Suppressor macrophage treated with lipopolysaccharide for 4 hours (primary cell): ENCODE measurements at regions not wholly inside any gene's neighbourhood (a gene's known extent, or its start where the extent isn't known, plus 50 kb on each side); places are given as distances from the start of the nearest gene placed in this dataset.

ENCODE experiments used
- DNase-seq: peaks from one replicate; pipeline ENCODE4 v3.0.0-alpha.2; 2020

GRCh38 chr3:72120806-72121778 is 336.1 kb upstream of the PROK2 start:
- DNase-seq: peak; percentile 40

GRCh38 chr3:72120039-72120438 is 335.1 kb upstream of the PROK2 start:
- no peak for DNase-seq

- no peak for DNase-seq
Observed at GRCh38 chr3:72118628-72119027, 333.7 kb upstream of the PROK2 start.

- no peak for DNase-seq
Observed at GRCh38 chr3:72116226-72116625, 331.3 kb upstream of the PROK2 start.

GRCh38 chr3:72115307-72115706 is 330.4 kb upstream of the PROK2 start:
- DNase-seq: no peak

GRCh38 chr3:72114773-72115172 is 329.8 kb upstream of the PROK2 start:
- DNase-seq: no peak

- DNase-seq: no peak
Observed at GRCh38 chr3:72113964-72114363, 329.0 kb upstream of the PROK2 start.

GRCh38 chr3:72113564-72113963 is 328.6 kb upstream of the PROK2 start:
- DNase-seq: no peak

GRCh38 chr3:72112435-72112834 is 327.5 kb upstream of the PROK2 start:
- DNase-seq: no peak

GRCh38 chr3:72111265-72112205 is 326.6 kb upstream of the PROK2 start:
- no peak for DNase-seq

GRCh38 chr3:72109327-72110259 is 324.6 kb upstream of the PROK2 start:
- DNase-seq: peak; percentile 45

GRCh38 chr3:72105306-72105705 is 320.4 kb upstream of the PROK2 start:
- no peak for DNase-seq

- DNase-seq: peak; percentile 87
Observed at GRCh38 chr3:72102112-72102616, 317.2 kb upstream of the PROK2 start.

GRCh38 chr3:72101494-72101893 is 316.5 kb upstream of the PROK2 start:
- DNase-seq: no peak

GRCh38 chr3:72100601-72101187 is 315.7 kb upstream of the PROK2 start:
- peak; percentile 97 for DNase-seq

- peak; percentile 60 for DNase-seq
Observed at GRCh38 chr3:72100080-72100511, 315.1 kb upstream of the PROK2 start.

- DNase-seq: no peak
Observed at GRCh38 chr3:72099326-72100079, 314.6 kb upstream of the PROK2 start.

GRCh38 chr3:72097053-72097452 is 312.1 kb upstream of the PROK2 start:
- no peak for DNase-seq

GRCh38 chr3:72095521-72095920 is 310.6 kb upstream of the PROK2 start:
- DNase-seq: no peak

GRCh38 chr3:72093992-72094334 is 309.0 kb upstream of the PROK2 start:
- DNase-seq: no peak
